IgD-negative memory B cell (primary cell): ENCODE measurements at regions not wholly inside any gene's neighbourhood (a gene's known extent, or its start where the extent isn't known, plus 50 kb on each side); places are given as distances from the start of the nearest gene placed in this dataset.
A peak's percentile ranks its signal among the peaks of the same experiment; 100 is the strongest.

Experiments
- H3K27ac Mint-ChIP-seq, 3 donors: one replicate each; pipeline ENCODE4 v1.8.0; 2020 to 2022; ENCODE audit warnings: mild to moderate bottlenecking in 3 of 3, mixed read lengths in 3 of 3, moderate library complexity in 1 of 3
- H3K27me3 Mint-ChIP-seq: one replicate; pipeline ENCODE4 v1.8.0; 2021; ENCODE audit warnings: mixed read lengths
- H3K36me3 Mint-ChIP-seq: one replicate; pipeline ENCODE4 v1.8.0; 2020; ENCODE audit warnings: mild to moderate bottlenecking, mixed read lengths
- H3K4me1 Mint-ChIP-seq, 3 donors: one replicate each; pipeline ENCODE4 v1.8.0; 2020 to 2022; ENCODE audit warnings: mixed read lengths in 3 of 3, mild to moderate bottlenecking in 1 of 3
- H3K4me3 Mint-ChIP-seq, 4 donors: one replicate each; pipeline ENCODE4 v1.8.0; 2020 to 2022; ENCODE audit warnings: mild to moderate bottlenecking in 4 of 4, mixed read lengths in 4 of 4, moderate library complexity in 3 of 4
- H3K9me3 Mint-ChIP-seq, 3 donors: one replicate each; pipeline ENCODE4 v1.8.0; 2020 to 2021; ENCODE audit warnings: mixed read lengths in 3 of 3, mild to moderate bottlenecking in 1 of 3

GRCh38 chr6:109315341-109316110 is 66.7 kb downstream of the CD164 start:
- H3K4me3 Mint-ChIP-seq = no peak overlapping the region
- no peaks in the 10 kb centered on the region for H3K4me1 Mint-ChIP-seq
- H3K9me3 Mint-ChIP-seq = peaks cover 0 to 2% (median 0%) of the 10 kb centered on the region in 3 donors
- H3K27ac Mint-ChIP-seq = no peak overlapping the region
- no peaks in the 10 kb centered on the region for H3K27me3 Mint-ChIP-seq
- H3K36me3 Mint-ChIP-seq = no peaks in the 10 kb centered on the region

DNA sequence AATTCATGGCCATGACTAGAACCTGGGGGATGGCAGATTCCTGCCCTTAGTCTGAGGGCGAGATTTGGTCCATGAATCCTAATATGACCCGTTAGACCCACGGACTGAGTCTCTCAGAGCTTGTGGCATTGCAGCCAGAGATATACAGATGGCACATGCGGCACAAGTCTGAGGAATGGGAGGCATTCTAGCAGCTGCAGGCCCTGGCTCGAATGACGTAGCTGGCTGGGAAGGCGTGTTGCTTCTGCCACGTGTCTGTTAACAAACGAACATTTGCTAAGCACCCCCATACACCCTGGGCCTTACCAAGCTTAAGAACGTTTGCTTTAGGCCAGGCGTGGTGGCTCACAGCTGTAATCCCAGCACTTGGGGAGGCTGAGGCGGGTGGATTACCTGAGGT is 68.0 kb downstream of the CD164 start:
- H3K9me3 Mint-ChIP-seq = peaks cover 0 to 2% (median 0%) of the 10 kb centered on the region in 3 donors
- H3K27ac Mint-ChIP-seq = no peak overlapping the region
- H3K4me1 Mint-ChIP-seq = no peaks in the 10 kb centered on the region
- no peaks in the 10 kb centered on the region for H3K36me3 Mint-ChIP-seq
- H3K27me3 Mint-ChIP-seq = no peaks in the 10 kb centered on the region
- H3K4me3 Mint-ChIP-seq = no peak overlapping the region

DNA sequence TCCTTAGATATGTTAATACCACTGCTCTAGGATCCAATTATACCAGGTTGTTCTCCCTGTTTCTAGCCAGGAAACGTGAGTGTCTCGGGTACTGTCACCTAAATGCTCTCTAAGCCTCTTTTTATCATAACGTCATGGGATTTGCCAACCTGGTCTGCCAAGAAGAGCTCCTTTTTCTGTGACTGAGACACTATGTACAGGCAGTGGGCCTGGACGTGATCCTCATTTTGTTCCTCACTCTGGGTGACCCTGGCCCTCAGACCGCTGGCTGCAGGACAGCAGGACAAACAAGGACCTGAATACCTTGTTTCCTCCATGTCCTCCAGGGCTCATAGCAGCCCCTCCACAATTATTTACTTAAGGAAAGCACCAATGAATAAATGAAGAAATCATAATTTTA is 69.1 kb downstream of the CD164 start:
- H3K27ac Mint-ChIP-seq = no peak overlapping the region
- H3K9me3 Mint-ChIP-seq = peaks cover 0 to 2% (median 0%) of the 10 kb centered on the region in 3 donors
- no peak overlapping the region for H3K4me3 Mint-ChIP-seq
- H3K36me3 Mint-ChIP-seq = no peaks in the 10 kb centered on the region
- no peaks in the 10 kb centered on the region for H3K4me1 Mint-ChIP-seq
- no peaks in the 10 kb centered on the region for H3K27me3 Mint-ChIP-seq

DNA sequence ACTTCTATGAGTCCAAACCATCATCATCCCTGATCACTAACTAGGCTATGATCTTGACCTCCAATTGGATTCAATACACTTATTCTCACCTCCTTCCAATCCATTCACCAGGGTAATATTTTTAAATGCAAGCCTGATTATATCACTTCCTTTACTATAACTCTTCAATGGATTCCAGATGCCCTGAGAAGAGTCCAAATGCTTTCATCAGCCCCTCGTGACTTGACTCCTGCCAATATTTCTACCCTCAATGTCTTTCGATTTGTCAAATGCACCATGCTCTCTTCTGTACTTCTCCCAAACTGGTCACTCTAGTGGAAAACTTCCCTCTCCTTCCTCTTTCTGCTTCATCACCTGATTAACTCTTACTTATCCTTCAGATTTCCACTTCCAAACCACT is 70.8 kb downstream of the CD164 start:
- H3K9me3 Mint-ChIP-seq = peaks cover 0 to 2% (median 0%) of the 10 kb centered on the region in 3 donors
- no peaks in the 10 kb centered on the region for H3K27me3 Mint-ChIP-seq

GRCh38 chr6:109309917-109310316 is 72.3 kb downstream of the CD164 start:
- no peaks in the 10 kb centered on the region for H3K27me3 Mint-ChIP-seq
- H3K27ac Mint-ChIP-seq = no peak overlapping the region
- H3K36me3 Mint-ChIP-seq = no peaks in the 10 kb centered on the region
- no peak overlapping the region for H3K4me3 Mint-ChIP-seq
- peaks cover 0 to 2% (median 0%) of the 10 kb centered on the region in 3 donors for H3K9me3 Mint-ChIP-seq
- H3K4me1 Mint-ChIP-seq = peaks cover under 1 to 3% (median 2%) of the 10 kb centered on the region in 3 donors

More for the DNA sequence above, 70.8 kb downstream of the CD164 start:
- Mint-ChIP-seq H3K4me1 (no peaks in the 10 kb centered on the region), H3K36me3 (no peaks in the 10 kb centered on the region), H3K27ac (no peak overlapping the region), H3K4me3 (no peak overlapping the region)

- no peaks in the 10 kb centered on the region for H3K27me3 Mint-ChIP-seq
- H3K9me3 Mint-ChIP-seq = peaks cover 0 to 2% (median 0%) of the 10 kb centered on the region in 3 donors
- H3K4me3 Mint-ChIP-seq = no peak overlapping the region
- H3K4me1 Mint-ChIP-seq = peaks cover 11 to 17% (median 14%) of the 10 kb centered on the region in 3 donors
- H3K36me3 Mint-ChIP-seq = no peaks in the 10 kb centered on the region
- no peak overlapping the region for H3K27ac Mint-ChIP-seq
Measured at GRCh38 chr6:109308018-109308492, 74.2 kb downstream of the CD164 start.

DNA sequence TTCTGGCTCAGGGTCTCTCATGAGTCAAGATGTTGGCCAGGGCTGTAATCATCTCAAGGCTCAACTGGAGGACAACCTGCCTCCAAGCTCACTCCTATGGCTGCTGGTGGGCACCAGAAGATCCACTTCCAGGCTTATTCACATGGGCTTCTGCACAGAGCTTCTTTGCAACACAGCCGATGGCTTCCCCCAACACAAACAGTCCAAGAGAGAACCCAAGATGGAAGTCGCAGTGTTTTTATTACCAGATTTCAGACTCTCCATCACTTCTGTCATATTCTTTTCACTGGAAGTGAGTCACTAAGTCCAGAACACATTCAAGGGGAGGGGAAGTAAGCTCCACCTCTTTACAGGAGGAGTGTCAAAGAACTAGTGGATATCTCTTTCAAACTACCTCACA is 75.5 kb downstream of the CD164 start:
- Mint-ChIP-seq H3K36me3 (no peaks in the 10 kb centered on the region), H3K9me3 (peaks cover 0 to 2% (median 0%) of the 10 kb centered on the region in 3 donors), H3K4me1 (peaks cover 11 to 17% (median 14%) of the 10 kb centered on the region in 3 donors), H3K4me3 (no peak overlapping the region), H3K27me3 (no peaks in the 10 kb centered on the region), H3K27ac (no peak overlapping the region)

DNA sequence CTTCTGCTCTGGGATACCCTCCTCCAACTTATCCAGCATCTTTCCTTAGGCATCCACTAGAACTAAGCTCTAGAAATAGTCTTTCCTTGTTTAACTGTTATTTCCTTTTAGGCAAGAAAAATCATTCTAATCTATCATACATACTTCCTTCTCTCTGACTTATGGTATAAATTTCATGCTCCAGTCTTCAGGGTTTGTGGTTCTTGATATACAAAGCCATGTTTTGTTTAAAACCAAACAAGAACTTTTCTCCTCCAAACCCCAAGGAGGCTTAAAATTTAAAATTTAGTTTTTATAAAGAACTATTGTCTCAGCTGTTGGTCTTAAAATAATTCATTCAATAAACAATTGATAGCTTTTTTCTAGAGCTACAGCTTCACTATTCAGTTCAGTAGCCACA is 77.2 kb downstream of the CD164 start:
- Mint-ChIP-seq H3K9me3 (no peaks in the 10 kb centered on the region), H3K27me3 (no peaks in the 10 kb centered on the region), H3K27ac (no peak overlapping the region), H3K4me1 (peaks cover 11 to 17% (median 14%) of the 10 kb centered on the region in 3 donors), H3K36me3 (no peaks in the 10 kb centered on the region), H3K4me3 (peak overlapping the region in 2 of 4 donors; percentile 75 to 77)

- Mint-ChIP-seq H3K4me3 (peak overlapping the region in 2 of 4 donors; percentile 75 to 77), H3K27ac (peak overlapping the region in 1 of 3 donors; percentile 90)
Measured at GRCh38 chr6:109304284-109305015, 77.8 kb downstream of the CD164 start.

GRCh38 chr6:109303640-109304283 is 78.5 kb downstream of the CD164 start:
- Mint-ChIP-seq H3K36me3 (no peaks in the 10 kb centered on the region), H3K9me3 (no peaks in the 10 kb centered on the region), H3K27me3 (no peaks in the 10 kb centered on the region), H3K4me3 (peak overlapping the region in 1 of 4 donors; percentile 77), H3K4me1 (peaks cover 11 to 20% (median 19%) of the 10 kb centered on the region in 3 donors), H3K27ac (peak overlapping the region in 1 of 3 donors; percentile 90)

More at GRCh38 chr6:109304284-109305015, 77.8 kb downstream of the CD164 start:
- H3K36me3 Mint-ChIP-seq = no peaks in the 10 kb centered on the region
- H3K4me1 Mint-ChIP-seq = peaks cover 11 to 19% (median 18%) of the 10 kb centered on the region in 3 donors
- no peaks in the 10 kb centered on the region for H3K27me3 Mint-ChIP-seq
- no peaks in the 10 kb centered on the region for H3K9me3 Mint-ChIP-seq

- Mint-ChIP-seq H3K4me3 (no peak overlapping the region), H3K9me3 (no peaks in the 10 kb centered on the region), H3K36me3 (no peaks in the 10 kb centered on the region)
Measured at GRCh38 chr6:109303164-109303563, 79.1 kb downstream of the CD164 start.

DNA sequence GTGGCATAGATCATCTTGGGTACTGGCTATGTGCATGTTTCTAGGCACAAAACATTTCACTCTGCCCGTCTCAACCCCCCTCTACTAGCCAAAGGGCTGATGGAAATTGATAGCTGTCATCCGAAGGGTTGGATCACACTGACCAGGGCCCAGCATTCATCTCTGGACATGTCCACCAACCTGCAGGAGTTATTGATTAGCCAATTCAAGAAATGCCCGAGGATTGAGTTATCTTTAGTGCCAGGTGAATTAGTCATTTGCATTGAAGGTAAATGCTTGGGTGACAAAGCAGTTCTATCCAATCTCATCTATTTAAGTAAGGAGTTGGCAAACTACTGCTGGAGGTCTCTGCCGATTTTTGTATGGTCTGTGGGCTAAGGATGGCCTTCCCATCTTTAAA is 80.1 kb downstream of the CD164 start:
- no peaks in the 10 kb centered on the region for H3K9me3 Mint-ChIP-seq
- H3K36me3 Mint-ChIP-seq = no peaks in the 10 kb centered on the region
- H3K27me3 Mint-ChIP-seq = peaks cover 1% of the 10 kb centered on the region
- H3K27ac Mint-ChIP-seq = no peak overlapping the region
- peaks cover 11 to 20% (median 19%) of the 10 kb centered on the region in 3 donors for H3K4me1 Mint-ChIP-seq
- H3K4me3 Mint-ChIP-seq = no peak overlapping the region

More at GRCh38 chr6:109303164-109303563, 79.1 kb downstream of the CD164 start:
- Mint-ChIP-seq H3K27me3 (no peaks in the 10 kb centered on the region), H3K27ac (peak overlapping the region in 1 of 3 donors; percentile 90), H3K4me1 (peaks cover 11 to 20% (median 19%) of the 10 kb centered on the region in 3 donors)

- H3K4me1 Mint-ChIP-seq = peaks cover 11 to 20% (median 19%) of the 10 kb centered on the region in 3 donors
- H3K27ac Mint-ChIP-seq = peak overlapping the region in 1 of 3 donors; percentile 92
- H3K27me3 Mint-ChIP-seq = peaks cover 1% of the 10 kb centered on the region
- no peaks in the 10 kb centered on the region for H3K9me3 Mint-ChIP-seq
- H3K4me3 Mint-ChIP-seq = no peak overlapping the region
- H3K36me3 Mint-ChIP-seq = no peaks in the 10 kb centered on the region
Measured at GRCh38 chr6:109301418-109301817, 80.8 kb downstream of the CD164 start.

DNA sequence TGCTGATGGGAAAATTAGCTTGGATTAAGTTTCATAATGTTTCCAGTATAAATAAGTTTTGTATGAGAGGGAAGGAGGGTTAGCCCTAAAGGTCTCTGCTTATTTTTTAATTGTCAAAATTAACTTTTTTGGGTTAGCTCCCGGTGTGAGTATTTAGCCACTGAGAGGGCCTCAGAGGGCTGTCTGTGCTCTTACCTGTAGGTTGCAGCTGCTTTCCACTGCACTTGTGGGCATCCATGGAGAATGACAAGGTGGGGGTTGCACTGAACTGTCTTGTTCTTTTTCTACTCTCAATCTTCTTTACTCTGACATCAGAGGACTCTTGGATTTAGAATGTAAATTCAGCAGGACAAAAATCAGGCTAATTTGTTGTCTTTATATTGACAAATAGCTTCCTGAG is 81.4 kb downstream of the CD164 start:
- Mint-ChIP-seq H3K9me3 (no peaks in the 10 kb centered on the region), H3K36me3 (no peaks in the 10 kb centered on the region), H3K4me1 (peaks cover 11 to 20% (median 19%) of the 10 kb centered on the region in 3 donors), H3K4me3 (peak overlapping the region in 1 of 4 donors; percentile 45), H3K27ac (no peak overlapping the region), H3K27me3 (peaks cover 1% of the 10 kb centered on the region)
